ENCODE measurements at regions not wholly inside any gene's neighbourhood (a gene's known extent, or its start where the extent isn't known, plus 50 kb on each side); places are given as distances from the start of the nearest gene placed in this dataset.

DNA sequence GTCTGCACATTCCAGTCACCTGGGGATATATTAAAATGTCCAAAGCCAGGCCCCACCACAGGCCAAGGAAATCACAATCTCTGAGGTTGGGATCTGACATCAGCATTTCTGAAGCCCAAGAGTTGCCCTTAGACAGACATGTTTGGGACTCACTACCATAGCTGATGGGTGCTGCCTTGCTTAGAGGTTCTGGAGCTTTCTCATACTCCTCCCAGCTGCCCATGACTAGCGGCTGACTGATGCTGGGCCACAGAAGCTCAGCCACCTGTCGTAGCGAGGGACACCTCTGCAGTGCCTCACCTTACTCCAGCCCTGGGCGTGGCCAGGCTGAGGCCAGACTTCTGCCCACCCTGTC lies 58.8 kb upstream of the XCR1 start:
- TF ChIP-seq, protein P1, sequence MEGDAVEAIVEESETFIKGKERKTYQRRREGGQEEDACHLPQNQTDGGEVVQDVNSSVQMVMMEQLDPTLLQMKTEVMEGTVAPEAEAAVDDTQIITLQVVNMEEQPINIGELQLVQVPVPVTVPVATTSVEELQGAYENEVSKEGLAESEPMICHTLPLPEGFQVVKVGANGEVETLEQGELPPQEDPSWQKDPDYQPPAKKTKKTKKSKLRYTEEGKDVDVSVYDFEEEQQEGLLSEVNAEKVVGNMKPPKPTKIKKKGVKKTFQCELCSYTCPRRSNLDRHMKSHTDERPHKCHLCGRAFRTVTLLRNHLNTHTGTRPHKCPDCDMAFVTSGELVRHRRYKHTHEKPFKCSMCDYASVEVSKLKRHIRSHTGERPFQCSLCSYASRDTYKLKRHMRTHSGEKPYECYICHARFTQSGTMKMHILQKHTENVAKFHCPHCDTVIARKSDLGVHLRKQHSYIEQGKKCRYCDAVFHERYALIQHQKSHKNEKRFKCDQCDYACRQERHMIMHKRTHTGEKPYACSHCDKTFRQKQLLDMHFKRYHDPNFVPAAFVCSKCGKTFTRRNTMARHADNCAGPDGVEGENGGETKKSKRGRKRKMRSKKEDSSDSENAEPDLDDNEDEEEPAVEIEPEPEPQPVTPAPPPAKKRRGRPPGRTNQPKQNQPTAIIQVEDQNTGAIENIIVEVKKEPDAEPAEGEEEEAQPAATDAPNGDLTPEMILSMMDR (conservative IDR thresholded peaks at IDR 0.05; ENCODE audit: low read depth, low read length): no peak
- no peak for TF ChIP-seq EZH2 (IDR thresholded peaks at IDR 0.05; ENCODE audit: borderline replicate concordance, low read depth, low read length, poor library complexity, severe bottlenecking)
